Heart left ventricle (tissue), 13 donors: ENCODE measurements at regions not wholly inside any gene's neighbourhood (a gene's known extent, or its start where the extent isn't known, plus 50 kb on each side); places are given as distances from the start of the nearest gene placed in this dataset.

Experiments used
- POLR2A ChIP-seq, 2 donors: fragments of 450-650 bp; IDR thresholded peaks; one replicate each; pipeline ENCODE4 v1.6.1; 2017; ENCODE audit warnings: antibody characterized with exemption in 2 of 2, mild to moderate bottlenecking in 2 of 2, moderate library complexity in 2 of 2
- TF ChIP-seq, protein P1 (sequence below), 12 donors: fragments of 200-600 bp; sonication (generic) in 4 of 12; IDR thresholded peaks; one replicate each; pipeline versions ENCODE4 v1.5.0 to v1.8.0; 2018 to 2022; ENCODE audit warnings: antibody characterized with exemption in 12 of 12, mild to moderate bottlenecking in 5 of 12
- donor health status: ischemic (EF 13 %, LVEDD 7.1; RV severe dilation, severe dysfunction).
- donor health status: DM: no; HTN: yes; CAD: no.
- donor health status: DM: no; HTN: no; CAD: no.
- donor health status: ischemic (EF 25% LVEDD 6.9; RV normal size, moderate dysfunction).
- donor health status: ischemic (EF 25% LVEDD 5.7; RV mildly dilated, moderate dysfunction).
- donor health status: ischemic (EF 35%, LVEDD 5.7; RV mildly dilated, moderate dysfunction).
- donor health status: nonischemic (EF 11% LVEDD 7.7; RV severe dilation, severe dysfunction).
- donor health status: DM: yes; HTN: yes; CAD: no.
- donor health status: PGD.
- donor health status: ischemic (EF 29% LVEDD 5.4; RV normal size, mild dysfunction).
- donor health status: nonischemic (EF 23%, LVEDD 6.1; RV moderate dilation, normal function).

DNA sequence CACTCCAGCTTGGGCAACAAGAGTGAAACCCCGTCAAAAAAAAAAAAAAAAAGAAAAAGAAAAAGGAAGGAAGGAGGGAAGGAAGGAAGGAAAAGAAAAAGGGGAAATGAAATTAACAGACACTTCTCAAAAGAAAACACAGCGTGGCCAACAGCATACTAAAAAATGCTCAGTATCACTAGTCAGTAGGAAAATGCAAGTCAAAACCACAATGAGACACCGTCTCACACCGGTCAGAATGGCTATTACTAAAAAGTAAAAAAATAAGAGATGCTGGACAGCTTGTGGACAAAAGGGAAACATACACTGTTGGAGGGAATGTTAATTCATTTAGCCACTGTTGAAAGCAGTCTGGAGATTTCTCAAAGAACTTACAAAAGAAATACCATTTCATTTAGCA is 369.5 kb upstream of the BRINP3 start:
- TF ChIP-seq, protein P1, sequence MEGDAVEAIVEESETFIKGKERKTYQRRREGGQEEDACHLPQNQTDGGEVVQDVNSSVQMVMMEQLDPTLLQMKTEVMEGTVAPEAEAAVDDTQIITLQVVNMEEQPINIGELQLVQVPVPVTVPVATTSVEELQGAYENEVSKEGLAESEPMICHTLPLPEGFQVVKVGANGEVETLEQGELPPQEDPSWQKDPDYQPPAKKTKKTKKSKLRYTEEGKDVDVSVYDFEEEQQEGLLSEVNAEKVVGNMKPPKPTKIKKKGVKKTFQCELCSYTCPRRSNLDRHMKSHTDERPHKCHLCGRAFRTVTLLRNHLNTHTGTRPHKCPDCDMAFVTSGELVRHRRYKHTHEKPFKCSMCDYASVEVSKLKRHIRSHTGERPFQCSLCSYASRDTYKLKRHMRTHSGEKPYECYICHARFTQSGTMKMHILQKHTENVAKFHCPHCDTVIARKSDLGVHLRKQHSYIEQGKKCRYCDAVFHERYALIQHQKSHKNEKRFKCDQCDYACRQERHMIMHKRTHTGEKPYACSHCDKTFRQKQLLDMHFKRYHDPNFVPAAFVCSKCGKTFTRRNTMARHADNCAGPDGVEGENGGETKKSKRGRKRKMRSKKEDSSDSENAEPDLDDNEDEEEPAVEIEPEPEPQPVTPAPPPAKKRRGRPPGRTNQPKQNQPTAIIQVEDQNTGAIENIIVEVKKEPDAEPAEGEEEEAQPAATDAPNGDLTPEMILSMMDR (IDR thresholded peaks at IDR 0.05), result no peak
- no peak for TF ChIP-seq POLR2A (IDR thresholded peaks at IDR 0.05)
